NOMO-1 (cell line): ENCODE measurements at regions not wholly inside any gene's neighbourhood (a gene's known extent, or its start where the extent isn't known, plus 50 kb on each side); places are given as distances from the start of the nearest gene placed in this dataset.

Experiments used
- DNase-seq, 2 experiments: peaks; one replicate each; lab custom pipeline; 2025; ENCODE audit not compliant: unreplicated experiment in 2 of 2; lab: John Stamatoyannopoulos, UW

DNA sequence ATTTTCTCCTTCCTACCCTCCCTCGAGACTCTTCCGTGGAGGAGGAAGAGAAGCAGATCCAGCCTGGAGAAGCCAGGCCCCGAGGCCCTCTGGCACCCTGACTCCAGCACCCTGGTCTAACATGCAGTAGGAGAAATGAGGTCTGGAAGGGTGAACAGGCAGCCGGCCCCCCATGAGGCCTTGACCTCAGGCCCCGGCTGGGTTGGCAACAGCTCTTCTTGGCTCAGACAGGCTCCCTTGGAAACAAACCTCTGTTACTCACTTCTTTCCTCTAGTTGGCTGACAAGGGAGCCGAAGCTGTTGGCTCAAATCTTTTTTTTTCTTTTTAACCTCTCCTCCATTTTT, 73.4 kb downstream of the CPN2 start:
- DNase-seq, result no peak

- DNase-seq, result no peak
Measured at GRCh38 chr3:194278186-194278845, 72.8 kb downstream of the CPN2 start.

- no peak for DNase-seq
Measured at GRCh38 chr3:194279101-194279500, 72.0 kb downstream of the CPN2 start.

- DNase-seq, result no peak
Measured at GRCh38 chr3:194279701-194280360, 71.3 kb downstream of the CPN2 start.

GRCh38 chr3:194280777-194281176, 70.4 kb downstream of the CPN2 start:
- DNase-seq, result no peak

GRCh38 chr3:194281306-194281705, 69.8 kb downstream of the CPN2 start:
- no peak for DNase-seq

- no peak for DNase-seq
Measured at GRCh38 chr3:194281766-194282165, 69.4 kb downstream of the CPN2 start.

- no peak for DNase-seq
Measured at GRCh38 chr3:194282436-194283122, 68.5 kb downstream of the CPN2 start.

GRCh38 chr3:194283221-194284006, 67.7 kb downstream of the CPN2 start:
- no peak for DNase-seq

GRCh38 chr3:194284351-194284750, 66.8 kb downstream of the CPN2 start:
- no peak for DNase-seq

GRCh38 chr3:194285024-194285849, 65.9 kb downstream of the CPN2 start:
- no peak for DNase-seq

- DNase-seq, result no peak
Measured at GRCh38 chr3:194285850-194286197, 65.3 kb downstream of the CPN2 start.

- no peak for DNase-seq
Measured at GRCh38 chr3:194286375-194287146, 64.6 kb downstream of the CPN2 start.

GRCh38 chr3:194287374-194287773, 63.8 kb downstream of the CPN2 start:
- DNase-seq, result no peak

GRCh38 chr3:194287977-194288706, 63.0 kb downstream of the CPN2 start:
- no peak for DNase-seq
